ENCODE measurements at regions not wholly inside any gene's neighbourhood (a gene's known extent, or its start where the extent isn't known, plus 50 kb on each side); places are given as distances from the start of the nearest gene placed in this dataset.

- no peaks in the 10 kb centered on the region for H3K27me3 ChIP-seq (ENCODE audit: insufficient read depth, low read length, poor library complexity)
- peaks cover 39% of the 10 kb centered on the region; the same call in 1 of the 2 replicates for H4K20me1 ChIP-seq (ENCODE audit: insufficient read depth, low read length)
- no peaks in the 10 kb centered on the region for H3K9me3 ChIP-seq (ENCODE audit: insufficient read depth, low read length, severe bottlenecking)
- H3K79me2 ChIP-seq (ENCODE audit: insufficient read depth, low read length), result peaks cover 82% of the 10 kb centered on the region
- H3K4me2 ChIP-seq (ENCODE audit: insufficient read depth, low read length), result no peak overlapping the region
- peaks cover 22% of the 10 kb centered on the region for H3K4me1 ChIP-seq (ENCODE audit: insufficient read depth, low read length)
- no peak overlapping the region for H3K4me3 ChIP-seq (ENCODE audit: low read depth in 1 of 2, low read length in 2 of 2)
- H3K27ac ChIP-seq (ENCODE audit: low read length), result no peak overlapping the region
- no peak overlapping the region for H2AFZ ChIP-seq (ENCODE audit: low read depth, low read length)
- no peak overlapping the region for H3K9ac ChIP-seq (ENCODE audit: low read depth, low read length)
- DNase-seq, result no peak
- peaks cover 31% of the 10 kb centered on the region for H3K36me3 ChIP-seq (ENCODE audit: insufficient read depth, low read length)
- TF ChIP-seq CTCF (IDR thresholded peaks at IDR 0.05; ENCODE audit: borderline replicate concordance, extremely low read depth, low read length, poor library complexity, severe bottlenecking) (no peak), EZH2 (IDR thresholded peaks at IDR 0.05; ENCODE audit: borderline replicate concordance, low read depth, low read length, severe bottlenecking) (no peak)
- ATAC-seq (ENCODE audit: insufficient read depth, low read depth), result no peak
These were observed 101.2 kb downstream of the IRS2 start for GRCh38 chr13:109685203-109685602.

- no peak for TF ChIP-seq CTCF (IDR thresholded peaks at IDR 0.05; ENCODE audit: borderline replicate concordance, extremely low read depth, low read length, poor library complexity, severe bottlenecking)
- no peak for TF ChIP-seq EZH2 (IDR thresholded peaks at IDR 0.05; ENCODE audit: borderline replicate concordance, low read depth, low read length, severe bottlenecking)
- H3K4me3 ChIP-seq (ENCODE audit: low read depth in 1 of 2, low read length in 2 of 2), result no peak overlapping the region
- ATAC-seq (ENCODE audit: insufficient read depth, low read depth) (no peak), DNase-seq (no peak)
- H3K4me1 ChIP-seq (ENCODE audit: insufficient read depth, low read length), result peaks cover 22% of the 10 kb centered on the region
- H3K36me3 ChIP-seq (ENCODE audit: insufficient read depth, low read length), result peaks cover 30% of the 10 kb centered on the region
- peaks cover 40% of the 10 kb centered on the region; the same call in 1 of the 2 replicates for H4K20me1 ChIP-seq (ENCODE audit: insufficient read depth, low read length)
- H2AFZ ChIP-seq (ENCODE audit: low read depth, low read length), result no peak overlapping the region
- H3K9ac ChIP-seq (ENCODE audit: low read depth, low read length), result no peak overlapping the region
- no peak overlapping the region for H3K4me2 ChIP-seq (ENCODE audit: insufficient read depth, low read length)
- peaks cover 86% of the 10 kb centered on the region for H3K79me2 ChIP-seq (ENCODE audit: insufficient read depth, low read length)
- H3K27ac ChIP-seq (ENCODE audit: low read length), result peak overlapping the region; percentile 31
- no peaks in the 10 kb centered on the region for H3K9me3 ChIP-seq (ENCODE audit: insufficient read depth, low read length, severe bottlenecking)
- no peaks in the 10 kb centered on the region for H3K27me3 ChIP-seq (ENCODE audit: insufficient read depth, low read length, poor library complexity)
These were observed 101.6 kb downstream of the IRS2 start for GRCh38 chr13:109684824-109685202.

GRCh38 chr13:109684084-109684823 is 102.1 kb downstream of the IRS2 start:
- Histone ChIP-seq H3K36me3 (ENCODE audit: insufficient read depth, low read length) (peaks cover 28% of the 10 kb centered on the region), H3K9me3 (ENCODE audit: insufficient read depth, low read length, severe bottlenecking) (no peaks in the 10 kb centered on the region), H3K4me1 (ENCODE audit: insufficient read depth, low read length) (peaks cover 22% of the 10 kb centered on the region), H3K27me3 (ENCODE audit: insufficient read depth, low read length, poor library complexity) (no peaks in the 10 kb centered on the region), H3K79me2 (ENCODE audit: insufficient read depth, low read length) (peaks cover 90% of the 10 kb centered on the region), H4K20me1 (ENCODE audit: insufficient read depth, low read length) (peaks cover 38% of the 10 kb centered on the region; the same call in 1 of the 2 replicates), H3K4me3 (ENCODE audit: low read depth in 1 of 2, low read length in 2 of 2) (no peak overlapping the region), H3K9ac (ENCODE audit: low read depth, low read length) (no peak overlapping the region), H2AFZ (ENCODE audit: low read depth, low read length) (no peak overlapping the region), H3K4me2 (ENCODE audit: insufficient read depth, low read length) (no peak overlapping the region), H3K27ac (ENCODE audit: low read length) (peak overlapping the region; percentile 31)
- peak; percentile 89 for ATAC-seq (ENCODE audit: insufficient read depth, low read depth)
- peak; percentile 63 for DNase-seq
- TF ChIP-seq EZH2 (IDR thresholded peaks at IDR 0.05; ENCODE audit: borderline replicate concordance, low read depth, low read length, severe bottlenecking) (no peak), CTCF (IDR thresholded peaks at IDR 0.05; ENCODE audit: borderline replicate concordance, extremely low read depth, low read length, poor library complexity, severe bottlenecking) (no peak)

All from DND-41 (cell line).